Mammary epithelial cell (primary cell): ENCODE measurements at regions not wholly inside any gene's neighbourhood (a gene's known extent, or its start where the extent isn't known, plus 50 kb on each side); places are given as distances from the start of the nearest gene placed in this dataset.

ENCODE experiments used
- EZH2 ChIP-seq: IDR thresholded peaks from 2 replicates; pipeline ENCODE4 v1.6.1; 2012; ENCODE audit warnings: low read length, inconsistent platforms, borderline replicate concordance
- TF ChIP-seq, protein P1 (sequence below), 2 donors: IDR thresholded peaks in 1 of 2; conservative IDR thresholded peaks in 1 of 2; 2 replicates each; pipeline ENCODE4 v1.5.1; 2011 to 2012; ENCODE audit warnings: inconsistent platforms in 2 of 2, low read length in 2 of 2, mild to moderate bottlenecking in 2 of 2, control low read depth in 1 of 2, low read depth in 1 of 2; ENCODE audit not compliant: insufficient read depth in 1 of 2; ENCODE audit errors: extremely low read depth in 1 of 2

- TF ChIP-seq EZH2 = no peak
- TF ChIP-seq, protein P1, sequence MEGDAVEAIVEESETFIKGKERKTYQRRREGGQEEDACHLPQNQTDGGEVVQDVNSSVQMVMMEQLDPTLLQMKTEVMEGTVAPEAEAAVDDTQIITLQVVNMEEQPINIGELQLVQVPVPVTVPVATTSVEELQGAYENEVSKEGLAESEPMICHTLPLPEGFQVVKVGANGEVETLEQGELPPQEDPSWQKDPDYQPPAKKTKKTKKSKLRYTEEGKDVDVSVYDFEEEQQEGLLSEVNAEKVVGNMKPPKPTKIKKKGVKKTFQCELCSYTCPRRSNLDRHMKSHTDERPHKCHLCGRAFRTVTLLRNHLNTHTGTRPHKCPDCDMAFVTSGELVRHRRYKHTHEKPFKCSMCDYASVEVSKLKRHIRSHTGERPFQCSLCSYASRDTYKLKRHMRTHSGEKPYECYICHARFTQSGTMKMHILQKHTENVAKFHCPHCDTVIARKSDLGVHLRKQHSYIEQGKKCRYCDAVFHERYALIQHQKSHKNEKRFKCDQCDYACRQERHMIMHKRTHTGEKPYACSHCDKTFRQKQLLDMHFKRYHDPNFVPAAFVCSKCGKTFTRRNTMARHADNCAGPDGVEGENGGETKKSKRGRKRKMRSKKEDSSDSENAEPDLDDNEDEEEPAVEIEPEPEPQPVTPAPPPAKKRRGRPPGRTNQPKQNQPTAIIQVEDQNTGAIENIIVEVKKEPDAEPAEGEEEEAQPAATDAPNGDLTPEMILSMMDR (conservative IDR thresholded peaks at IDR 0.05 in 1 of 2, IDR thresholded peaks at IDR 0.05 in 1 of 2; ENCODE audit: extremely low read depth in 1 of 2, insufficient read depth in 1 of 2, low read depth in 1 of 2, low read length in 2 of 2) = peak; percentile 10 to 24
Measured at GRCh38 chr5:86118542-86118941, 499.2 kb upstream of the COX7C start.
